ENCODE measurements at regions not wholly inside any gene's neighbourhood (a gene's known extent, or its start where the extent isn't known, plus 50 kb on each side); places are given as distances from the start of the nearest gene placed in this dataset.

- Histone ChIP-seq H3K9ac (ENCODE audit: low read length) (no peak overlapping the region), H3K4me3 (ENCODE audit: low read depth, low read length, poor library complexity, severe bottlenecking) (no peak overlapping the region), H3K27ac (ENCODE audit: low read depth, low read length, poor library complexity, severe bottlenecking) (no peak overlapping the region), H2AFZ (ENCODE audit: low read length) (no peak overlapping the region), H3K9me3 (ENCODE audit: low read length) (no peaks in the 10 kb centered on the region), H3K36me3 (ENCODE audit: insufficient read depth, low read length) (no peaks in the 10 kb centered on the region), H3K79me2 (ENCODE audit: insufficient read depth, low read length) (no peaks in the 10 kb centered on the region), H3F3A (ENCODE audit: insufficient read depth, low read length) (no peaks in the 10 kb centered on the region), H3K4me1 (ENCODE audit: insufficient read depth, low read length, severe bottlenecking) (no peaks in the 10 kb centered on the region), H3K9me2 (ENCODE audit: low read depth, low read length) (no peaks in the 10 kb centered on the region), H3K27me3 (ENCODE audit: insufficient read depth, low read length) (no peaks in the 10 kb centered on the region), H3K4me2 (ENCODE audit: low read length) (no peak overlapping the region), H4K20me1 (ENCODE audit: insufficient read depth, low read length) (no peaks in the 10 kb centered on the region)
- TF ChIP-seq CTCF (IDR thresholded peaks at IDR 0.05; ENCODE audit: low read length): no peak
- no peak for TF ChIP-seq EZH2 (IDR thresholded peaks at IDR 0.05; ENCODE audit: borderline replicate concordance, low read length)
Observed at GRCh38 chr4:58649226-58649625, 1539.0 kb upstream of the IGFBP7 start.

DNA sequence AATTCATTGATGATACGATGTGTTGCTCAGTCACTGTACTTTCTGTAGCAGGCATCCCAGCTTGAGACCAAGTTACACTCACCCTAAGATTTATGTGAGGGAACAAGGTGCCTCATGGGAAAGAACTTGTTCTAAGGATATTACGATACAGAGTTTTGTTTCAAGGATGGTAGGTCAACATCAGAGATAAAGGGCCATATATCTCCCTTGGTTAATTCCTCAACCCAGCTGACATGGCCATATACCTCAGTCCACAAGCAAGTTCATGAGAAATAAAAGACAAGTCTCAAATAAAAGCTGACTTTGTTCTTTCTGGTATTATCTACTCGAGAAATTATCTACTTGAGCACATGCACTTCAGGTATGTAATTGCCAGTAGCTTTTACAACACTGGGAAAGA is 1535.9 kb upstream of the IGFBP7 start:
- H3F3A ChIP-seq (ENCODE audit: insufficient read depth, low read length): no peaks in the 10 kb centered on the region
- no peaks in the 10 kb centered on the region for H3K4me1 ChIP-seq (ENCODE audit: insufficient read depth, low read length, severe bottlenecking)
- no peaks in the 10 kb centered on the region for H3K79me2 ChIP-seq (ENCODE audit: insufficient read depth, low read length)
- no peak overlapping the region for H3K4me3 ChIP-seq (ENCODE audit: low read depth, low read length, poor library complexity, severe bottlenecking)
- no peak for TF ChIP-seq CTCF (IDR thresholded peaks at IDR 0.05; ENCODE audit: low read length)
- no peak for TF ChIP-seq EZH2 (IDR thresholded peaks at IDR 0.05; ENCODE audit: borderline replicate concordance, low read length)
- H3K27ac ChIP-seq (ENCODE audit: low read depth, low read length, poor library complexity, severe bottlenecking): no peak overlapping the region
- H3K27me3 ChIP-seq (ENCODE audit: insufficient read depth, low read length): no peaks in the 10 kb centered on the region
- H4K20me1 ChIP-seq (ENCODE audit: insufficient read depth, low read length): no peaks in the 10 kb centered on the region
- no peaks in the 10 kb centered on the region for H3K36me3 ChIP-seq (ENCODE audit: insufficient read depth, low read length)
- H2AFZ ChIP-seq (ENCODE audit: low read length): no peak overlapping the region
- no peak overlapping the region for H3K4me2 ChIP-seq (ENCODE audit: low read length)
- no peak overlapping the region for H3K9ac ChIP-seq (ENCODE audit: low read length)
- H3K9me3 ChIP-seq (ENCODE audit: low read length): no peaks in the 10 kb centered on the region
- H3K9me2 ChIP-seq (ENCODE audit: low read depth, low read length): no peaks in the 10 kb centered on the region

GRCh38 chr4:58644549-58644948 is 1534.4 kb upstream of the IGFBP7 start:
- Histone ChIP-seq H3K27ac (ENCODE audit: low read depth, low read length, poor library complexity, severe bottlenecking) (no peak overlapping the region), H3K9me2 (ENCODE audit: low read depth, low read length) (no peaks in the 10 kb centered on the region), H2AFZ (ENCODE audit: low read length) (no peak overlapping the region), H3F3A (ENCODE audit: insufficient read depth, low read length) (no peaks in the 10 kb centered on the region), H3K27me3 (ENCODE audit: insufficient read depth, low read length) (no peaks in the 10 kb centered on the region), H3K4me1 (ENCODE audit: insufficient read depth, low read length, severe bottlenecking) (no peaks in the 10 kb centered on the region), H3K79me2 (ENCODE audit: insufficient read depth, low read length) (no peaks in the 10 kb centered on the region), H3K4me3 (ENCODE audit: low read depth, low read length, poor library complexity, severe bottlenecking) (no peak overlapping the region), H3K9ac (ENCODE audit: low read length) (no peak overlapping the region), H4K20me1 (ENCODE audit: insufficient read depth, low read length) (no peaks in the 10 kb centered on the region), H3K4me2 (ENCODE audit: low read length) (no peak overlapping the region), H3K9me3 (ENCODE audit: low read length) (no peaks in the 10 kb centered on the region), H3K36me3 (ENCODE audit: insufficient read depth, low read length) (no peaks in the 10 kb centered on the region)
- TF ChIP-seq CTCF (IDR thresholded peaks at IDR 0.05; ENCODE audit: low read length) (no peak), EZH2 (IDR thresholded peaks at IDR 0.05; ENCODE audit: borderline replicate concordance, low read length) (no peak)

Measured in OCI-LY1 (cell line).